NCI-H2196 treated with DMSO at 0.1 percent for 48 hours (cell line): ENCODE measurements at regions not wholly inside any gene's neighbourhood (a gene's known extent, or its start where the extent isn't known, plus 50 kb on each side); places are given as distances from the start of the nearest gene placed in this dataset.

Experiments used
- DNase-seq: peaks from one replicate; lab custom pipeline; 2025; ENCODE audit not compliant: unreplicated experiment; lab: John Stamatoyannopoulos, UW

GRCh38 chr12:111180426-111181142, 188.3 kb downstream of the PHETA1 start:
- no peak for DNase-seq

DNA sequence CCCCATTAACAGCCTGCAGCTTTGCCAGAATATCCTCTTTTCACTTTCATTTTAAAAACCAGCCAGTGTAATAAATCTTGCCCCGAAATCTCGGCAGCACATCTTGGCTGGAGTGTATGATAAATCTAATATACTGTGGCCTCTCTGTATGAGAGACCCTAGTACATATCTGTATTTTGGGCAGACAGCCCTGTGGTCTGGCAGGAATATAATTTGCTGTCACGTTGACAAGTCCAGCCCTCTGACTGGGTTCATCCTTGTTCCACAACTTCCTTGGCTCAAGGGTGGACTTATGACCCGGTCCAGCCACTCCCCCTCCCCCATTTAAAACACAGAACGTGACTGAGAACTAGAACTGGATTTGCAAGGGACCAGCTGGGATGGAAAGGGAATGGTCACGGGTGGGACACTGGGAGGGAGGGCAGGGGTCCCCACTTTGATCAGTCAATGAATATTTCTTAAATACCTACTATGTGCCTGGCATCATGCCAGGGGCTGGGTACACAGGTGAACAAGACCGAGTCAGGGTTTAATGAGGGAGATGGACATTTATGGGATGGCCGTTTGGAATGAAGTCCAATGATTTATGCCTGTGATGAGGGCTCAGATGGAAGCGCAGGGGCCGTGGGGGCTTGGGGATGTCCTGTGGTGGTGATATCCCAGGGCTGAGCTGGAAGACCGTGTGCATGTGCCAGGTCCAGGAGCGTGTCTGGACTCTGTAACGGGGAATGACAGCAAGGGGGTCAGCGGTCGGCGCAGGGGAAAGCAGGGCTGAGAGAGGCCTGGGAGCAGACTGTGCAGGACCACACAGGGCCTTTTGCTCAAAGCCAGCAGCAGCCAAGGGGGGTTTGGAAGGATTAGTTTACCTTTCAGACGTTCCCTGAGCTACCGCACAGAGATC, 190.5 kb downstream of the PHETA1 start:
- DNase-seq, result no peak

DNA sequence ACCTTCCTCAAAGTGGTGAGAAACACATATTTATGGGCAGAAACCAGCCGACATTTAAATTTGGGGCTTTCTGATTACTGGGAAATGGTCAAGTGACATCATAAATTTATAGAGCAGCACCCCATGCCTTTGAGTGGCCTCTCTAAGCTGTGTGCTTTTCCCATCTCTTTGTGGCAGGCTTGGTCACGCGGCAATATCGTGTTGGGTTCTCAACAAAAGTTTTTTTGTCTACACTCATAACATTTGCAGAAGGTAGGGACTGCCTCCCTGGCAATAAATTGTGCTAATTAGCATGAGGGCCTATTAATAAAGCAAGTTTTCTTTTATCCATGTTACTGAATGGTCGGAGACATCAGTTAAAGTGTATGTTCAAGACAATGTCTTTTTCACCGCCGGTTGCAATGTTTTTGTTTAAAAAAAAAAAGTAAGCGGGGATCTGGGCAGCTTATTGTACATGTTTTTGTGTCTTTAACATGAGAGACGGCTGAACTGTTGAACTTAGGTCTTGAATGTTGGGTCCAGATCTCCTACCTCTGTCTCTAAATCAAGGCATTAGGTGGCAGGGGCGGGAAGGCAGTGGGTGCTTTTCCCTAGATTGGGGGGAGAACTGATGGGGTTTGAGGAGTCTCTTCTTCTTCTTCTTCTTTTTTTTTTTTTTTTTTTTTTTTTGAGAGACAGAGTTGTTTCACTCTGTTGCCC, 193.3 kb downstream of the PHETA1 start:
- no peak for DNase-seq

DNA sequence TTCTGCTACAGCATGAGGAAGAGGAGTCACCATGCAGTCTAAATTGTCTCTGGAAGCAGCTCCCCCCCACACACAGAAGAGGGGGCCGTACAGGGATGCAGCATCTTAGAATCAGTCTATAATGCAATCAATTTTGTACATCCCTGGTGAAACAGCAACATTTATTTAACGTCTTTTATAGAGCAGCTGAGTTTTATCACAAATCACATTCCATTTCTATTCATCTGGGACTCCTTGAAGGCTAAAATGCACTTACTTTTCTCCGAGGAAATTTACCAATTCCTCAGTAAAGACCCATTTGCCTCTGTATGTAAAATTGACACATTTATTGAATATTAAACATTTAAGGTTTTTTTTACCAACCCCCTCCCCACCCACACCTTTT, 193.9 kb downstream of the PHETA1 start:
- no peak for DNase-seq

DNA sequence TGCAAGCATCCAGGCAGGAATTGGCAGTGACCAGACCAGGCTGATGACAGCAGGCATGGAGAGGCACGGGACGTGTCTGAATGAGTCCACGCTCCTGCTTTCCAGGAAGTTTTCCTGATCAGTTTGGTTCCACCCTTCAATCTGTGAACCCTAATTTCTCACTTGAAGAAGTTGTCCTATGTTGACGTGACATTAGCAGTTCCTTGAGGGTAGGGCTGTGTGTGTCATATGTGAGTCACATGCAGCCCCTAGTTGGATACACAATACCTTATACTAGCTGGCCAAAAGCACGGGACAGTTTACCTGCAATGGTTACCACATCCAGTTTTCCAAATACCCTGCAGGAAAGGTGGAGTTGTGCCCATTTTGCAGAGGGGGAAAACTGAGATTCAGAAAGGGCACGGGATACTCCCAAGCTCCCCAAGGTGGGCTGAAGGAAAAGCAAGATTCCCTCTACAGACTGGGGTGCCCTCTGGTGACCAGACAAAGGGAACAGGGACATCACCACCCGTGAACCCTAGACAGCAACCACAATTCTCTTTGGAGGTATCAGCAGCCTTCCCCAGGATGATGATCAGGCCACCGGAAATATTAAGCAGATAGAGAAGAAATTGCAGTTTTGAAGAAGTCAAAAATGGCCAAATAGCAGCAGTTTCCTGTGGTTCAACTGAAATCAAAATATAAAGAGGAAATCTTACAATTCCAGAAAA, 194.5 kb downstream of the PHETA1 start:
- DNase-seq, result no peak

DNA sequence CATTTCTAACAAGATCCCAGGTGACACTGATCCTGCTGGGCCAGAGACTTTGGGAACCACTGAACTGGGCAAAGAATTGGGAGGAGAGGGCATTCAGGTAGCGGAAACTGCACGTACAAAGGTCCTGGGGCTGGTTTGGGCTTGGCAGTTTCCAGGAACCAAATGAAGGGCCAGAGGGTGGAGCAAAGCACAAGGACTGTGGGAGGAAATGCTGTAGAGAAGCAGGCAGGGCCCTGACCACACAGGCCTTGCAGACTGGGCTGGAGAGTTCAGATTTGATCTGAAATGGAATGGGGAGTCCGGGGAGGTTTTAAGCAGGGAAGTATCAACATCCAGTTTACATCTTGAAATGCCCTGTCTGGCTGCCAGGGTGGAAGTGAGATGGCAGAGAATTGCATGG, 195.1 kb downstream of the PHETA1 start:
- no peak for DNase-seq

GRCh38 chr12:111173391-111173790, 195.5 kb downstream of the PHETA1 start:
- no peak for DNase-seq

- DNase-seq, result no peak
Observed at GRCh38 chr12:111172786-111173185, 196.1 kb downstream of the PHETA1 start.

- DNase-seq, result no peak
Observed at GRCh38 chr12:111171832-111172231, 197.1 kb downstream of the PHETA1 start.

DNA sequence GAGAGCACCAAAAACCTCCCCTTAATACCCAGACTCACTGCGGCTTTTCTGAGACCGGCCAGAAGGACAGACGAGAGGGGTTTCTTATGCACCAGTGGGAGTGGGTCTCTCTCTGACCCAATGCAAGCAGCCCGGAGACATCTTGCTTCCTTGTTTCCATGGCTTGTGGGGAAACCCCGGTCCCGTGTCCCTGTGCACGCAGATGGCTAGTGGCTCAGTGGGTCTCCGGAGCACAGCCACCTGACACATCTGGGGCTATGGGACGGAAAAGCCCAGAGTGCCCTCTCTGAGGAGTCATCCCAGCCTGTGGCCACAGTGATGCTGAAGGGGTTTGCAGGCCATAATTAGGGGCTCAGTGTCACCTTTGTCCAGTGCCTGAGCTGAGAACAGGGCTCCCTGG, 197.6 kb downstream of the PHETA1 start:
- DNase-seq, result no peak

DNA sequence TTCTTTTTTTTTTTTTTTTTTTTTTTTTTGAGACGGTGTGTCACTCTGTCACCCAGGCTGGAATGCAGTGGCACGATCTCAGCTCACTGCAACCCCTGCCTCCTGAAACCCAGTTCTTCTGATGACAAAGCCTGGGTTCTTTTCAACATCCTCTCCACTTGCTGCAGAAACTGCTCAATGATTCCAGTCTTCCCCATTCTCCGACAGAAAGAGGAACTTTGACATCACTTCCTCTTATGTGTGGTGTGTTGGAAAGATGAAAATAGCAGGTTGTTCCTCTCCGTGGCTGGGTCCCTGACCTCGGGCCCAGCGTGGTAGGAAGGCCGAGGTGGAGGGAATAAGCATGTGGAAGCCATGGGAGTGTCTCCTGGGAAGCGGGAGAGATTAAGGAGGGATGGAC, 198.4 kb downstream of the PHETA1 start:
- no peak for DNase-seq

DNA sequence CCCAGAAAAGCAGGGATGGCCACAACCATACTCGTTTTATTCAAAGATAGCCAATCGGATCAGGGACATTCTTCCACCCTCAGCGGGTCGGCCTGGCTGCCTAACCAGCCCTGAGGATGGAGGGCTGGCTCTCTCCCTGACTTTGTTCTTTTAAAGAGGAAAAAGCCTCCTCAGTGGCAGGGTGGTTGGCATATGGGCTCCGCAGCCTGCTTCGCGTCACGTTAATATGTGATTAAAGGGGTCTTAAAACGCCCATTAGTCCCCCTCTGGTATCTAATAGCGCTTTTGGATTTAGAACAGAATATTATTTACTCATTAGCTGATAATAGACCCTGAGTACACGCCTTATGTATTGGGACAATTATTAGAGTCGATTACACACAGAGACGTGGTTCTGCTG, 199.4 kb downstream of the PHETA1 start:
- no peak for DNase-seq

- DNase-seq, result no peak
Observed at GRCh38 chr12:111169032-111169431, 199.9 kb downstream of the PHETA1 start.

GRCh38 chr12:111168009-111168900, 200.6 kb downstream of the PHETA1 start:
- DNase-seq, result no peak

GRCh38 chr12:111166779-111167540, 201.9 kb downstream of the PHETA1 start:
- DNase-seq, result peak; percentile 13

GRCh38 chr12:111164833-111165525, 203.9 kb downstream of the PHETA1 start:
- no peak for DNase-seq

GRCh38 chr12:111163422-111163821, 205.5 kb downstream of the PHETA1 start:
- no peak for DNase-seq

DNA sequence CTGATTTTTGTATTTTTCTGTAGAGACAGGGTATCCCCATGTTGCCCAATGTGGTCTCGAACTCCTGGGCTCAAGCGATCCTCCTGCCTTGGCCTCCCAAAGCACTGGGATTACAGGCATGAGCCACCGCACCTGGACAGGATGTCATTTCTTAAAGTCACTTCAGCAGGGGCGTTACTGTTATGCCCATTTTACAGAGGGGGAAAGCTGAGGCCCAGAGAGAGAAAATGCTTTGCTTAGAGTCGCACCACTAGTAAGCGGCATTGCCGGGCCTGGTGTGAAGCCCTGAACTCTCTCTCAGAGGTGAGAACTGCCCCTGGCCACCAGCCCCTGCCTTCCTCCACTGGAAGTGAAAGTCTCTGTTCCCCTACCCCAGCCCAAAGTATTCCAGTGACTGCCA, 207.0 kb downstream of the PHETA1 start:
- DNase-seq, result no peak
